ENCODE measurements at regions not wholly inside any gene's neighbourhood (a gene's known extent, or its start where the extent isn't known, plus 50 kb on each side); places are given as distances from the start of the nearest gene placed in this dataset.
"Not testable (repeated sequence)": the region's sequence is repeated elsewhere in the genome, so short reads cannot be mapped to it uniquely, and the experiment has no call there.

GRCh38 chr1:47638240-47638639, 200.4 kb downstream of the FOXD2 start:
- DNase-seq: no peak

GRCh38 chr1:47638713-47639112, 200.9 kb downstream of the FOXD2 start:
- DNase-seq: no peak

- DNase-seq: no peak
These were observed 205.7 kb downstream of the FOXD2 start for GRCh38 chr1:47643306-47644211.

GRCh38 chr1:47644212-47644573, 206.3 kb downstream of the FOXD2 start:
- DNase-seq: no peak

- DNase-seq: no peak
These were observed 207.3 kb downstream of the FOXD2 start for GRCh38 chr1:47645151-47645550.

GRCh38 chr1:47646676-47647075, 208.8 kb downstream of the FOXD2 start:
- DNase-seq: no peak

GRCh38 chr1:47647327-47647845, 209.5 kb downstream of the FOXD2 start:
- DNase-seq: no peak

- no peak for DNase-seq
These were observed 212.4 kb downstream of the FOXD2 start for GRCh38 chr1:47650205-47650604.

GRCh38 chr1:47650611-47651010, 212.8 kb downstream of the FOXD2 start:
- no peak for DNase-seq

- DNase-seq: no peak
These were observed 213.7 kb downstream of the FOXD2 start for GRCh38 chr1:47651311-47652089.

- no peak for DNase-seq
These were observed 217.9 kb downstream of the FOXD2 start for GRCh38 chr1:47655521-47656300.

- no peak for DNase-seq
These were observed 219.2 kb downstream of the FOXD2 start for GRCh38 chr1:47656719-47657685.

- DNase-seq: no peak
These were observed 220.5 kb downstream of the FOXD2 start for GRCh38 chr1:47658161-47658920.

- peak; percentile 10 for DNase-seq
These were observed 221.3 kb downstream of the FOXD2 start for GRCh38 chr1:47659146-47659545.

GRCh38 chr1:47660622-47661021, 222.8 kb downstream of the FOXD2 start:
- DNase-seq: no peak

- DNase-seq: peak; percentile 50
These were observed 223.2 kb downstream of the FOXD2 start for GRCh38 chr1:47661040-47661439.

- no peak for DNase-seq
These were observed 224.2 kb downstream of the FOXD2 start for GRCh38 chr1:47662068-47662467.

- DNase-seq: no peak
These were observed 225.4 kb downstream of the FOXD2 start for GRCh38 chr1:47663286-47663685.

GRCh38 chr1:47664356-47664755, 226.5 kb downstream of the FOXD2 start:
- DNase-seq: no peak

GRCh38 chr1:47664896-47665295, 227.1 kb downstream of the FOXD2 start:
- not testable (repeated sequence) for DNase-seq

- no peak for DNase-seq
These were observed 231.3 kb downstream of the FOXD2 start for GRCh38 chr1:47669081-47669585.
